ENCODE measurements at regions not wholly inside any gene's neighbourhood (a gene's known extent, or its start where the extent isn't known, plus 50 kb on each side); places are given as distances from the start of the nearest gene placed in this dataset.

GRCh38 chr11:134792677-134793076 is 380.6 kb upstream of the B3GAT1 start:
- Histone ChIP-seq H3K9me3 (ENCODE audit: control insufficient read depth, insufficient read depth, low read length) (no peaks in the 10 kb centered on the region), H3K4me1 (ENCODE audit: insufficient read depth, low read length) (no peaks in the 10 kb centered on the region), H3K9ac (ENCODE audit: low read depth, low read length) (no peak overlapping the region), H3K36me3 (ENCODE audit: insufficient read depth, low read length) (no peaks in the 10 kb centered on the region)

- Histone ChIP-seq H3K36me3 (ENCODE audit: insufficient read depth, low read length) (no peaks in the 10 kb centered on the region), H3K4me1 (ENCODE audit: insufficient read depth, low read length) (no peaks in the 10 kb centered on the region), H3K9me3 (ENCODE audit: control insufficient read depth, insufficient read depth, low read length) (no peaks in the 10 kb centered on the region), H3K9ac (ENCODE audit: low read depth, low read length) (no peak overlapping the region)
Observed at GRCh38 chr11:134792044-134792443, 380.0 kb upstream of the B3GAT1 start.

GRCh38 chr11:134791102-134791501 is 379.1 kb upstream of the B3GAT1 start:
- no peaks in the 10 kb centered on the region for H3K4me1 ChIP-seq (ENCODE audit: insufficient read depth, low read length)
- no peaks in the 10 kb centered on the region for H3K9me3 ChIP-seq (ENCODE audit: control insufficient read depth, insufficient read depth, low read length)
- H3K9ac ChIP-seq (ENCODE audit: low read depth, low read length) = no peak overlapping the region
- no peaks in the 10 kb centered on the region for H3K36me3 ChIP-seq (ENCODE audit: insufficient read depth, low read length)

GRCh38 chr11:134789104-134789503 is 377.1 kb upstream of the B3GAT1 start:
- Histone ChIP-seq H3K9ac (ENCODE audit: low read depth, low read length) (no peak overlapping the region), H3K9me3 (ENCODE audit: control insufficient read depth, insufficient read depth, low read length) (no peaks in the 10 kb centered on the region), H3K4me1 (ENCODE audit: insufficient read depth, low read length) (no peaks in the 10 kb centered on the region), H3K36me3 (ENCODE audit: insufficient read depth, low read length) (no peaks in the 10 kb centered on the region)

- no peaks in the 10 kb centered on the region for H3K4me1 ChIP-seq (ENCODE audit: insufficient read depth, low read length)
- H3K9me3 ChIP-seq (ENCODE audit: control insufficient read depth, insufficient read depth, low read length) = no peaks in the 10 kb centered on the region
- no peak overlapping the region for H3K9ac ChIP-seq (ENCODE audit: low read depth, low read length)
- no peaks in the 10 kb centered on the region for H3K36me3 ChIP-seq (ENCODE audit: insufficient read depth, low read length)
Observed at GRCh38 chr11:134786636-134787035, 374.6 kb upstream of the B3GAT1 start.

- no peaks in the 10 kb centered on the region for H3K9me3 ChIP-seq (ENCODE audit: control insufficient read depth, insufficient read depth, low read length)
- H3K36me3 ChIP-seq (ENCODE audit: insufficient read depth, low read length) = no peaks in the 10 kb centered on the region
- no peaks in the 10 kb centered on the region for H3K4me1 ChIP-seq (ENCODE audit: insufficient read depth, low read length)
- H3K9ac ChIP-seq (ENCODE audit: low read depth, low read length) = no peak overlapping the region
Observed at GRCh38 chr11:134785660-134786284, 373.7 kb upstream of the B3GAT1 start.

GRCh38 chr11:134785059-134785458 is 373.0 kb upstream of the B3GAT1 start:
- Histone ChIP-seq H3K9ac (ENCODE audit: low read depth, low read length) (no peak overlapping the region), H3K36me3 (ENCODE audit: insufficient read depth, low read length) (no peaks in the 10 kb centered on the region), H3K9me3 (ENCODE audit: control insufficient read depth, insufficient read depth, low read length) (no peaks in the 10 kb centered on the region), H3K4me1 (ENCODE audit: insufficient read depth, low read length) (no peaks in the 10 kb centered on the region)

GRCh38 chr11:134784568-134784967 is 372.5 kb upstream of the B3GAT1 start:
- H3K9ac ChIP-seq (ENCODE audit: low read depth, low read length) = no peak overlapping the region
- H3K36me3 ChIP-seq (ENCODE audit: insufficient read depth, low read length) = no peaks in the 10 kb centered on the region
- no peaks in the 10 kb centered on the region for H3K9me3 ChIP-seq (ENCODE audit: control insufficient read depth, insufficient read depth, low read length)
- no peaks in the 10 kb centered on the region for H3K4me1 ChIP-seq (ENCODE audit: insufficient read depth, low read length)

- no peaks in the 10 kb centered on the region for H3K9me3 ChIP-seq (ENCODE audit: control insufficient read depth, insufficient read depth, low read length)
- H3K4me1 ChIP-seq (ENCODE audit: insufficient read depth, low read length) = no peaks in the 10 kb centered on the region
- no peak overlapping the region for H3K9ac ChIP-seq (ENCODE audit: low read depth, low read length)
- H3K36me3 ChIP-seq (ENCODE audit: insufficient read depth, low read length) = no peaks in the 10 kb centered on the region
Observed at GRCh38 chr11:134784046-134784445, 372.0 kb upstream of the B3GAT1 start.

GRCh38 chr11:134783234-134783633 is 371.2 kb upstream of the B3GAT1 start:
- Histone ChIP-seq H3K9me3 (ENCODE audit: control insufficient read depth, insufficient read depth, low read length) (no peaks in the 10 kb centered on the region), H3K4me1 (ENCODE audit: insufficient read depth, low read length) (no peaks in the 10 kb centered on the region), H3K9ac (ENCODE audit: low read depth, low read length) (no peak overlapping the region), H3K36me3 (ENCODE audit: insufficient read depth, low read length) (no peaks in the 10 kb centered on the region)

GRCh38 chr11:134781380-134781866 is 369.4 kb upstream of the B3GAT1 start:
- H3K36me3 ChIP-seq (ENCODE audit: insufficient read depth, low read length) = no peaks in the 10 kb centered on the region
- no peaks in the 10 kb centered on the region for H3K9me3 ChIP-seq (ENCODE audit: control insufficient read depth, insufficient read depth, low read length)
- H3K4me1 ChIP-seq (ENCODE audit: insufficient read depth, low read length) = no peaks in the 10 kb centered on the region
- no peak overlapping the region for H3K9ac ChIP-seq (ENCODE audit: low read depth, low read length)

- Histone ChIP-seq H3K9me3 (ENCODE audit: control insufficient read depth, insufficient read depth, low read length) (no peaks in the 10 kb centered on the region), H3K9ac (ENCODE audit: low read depth, low read length) (no peak overlapping the region), H3K4me1 (ENCODE audit: insufficient read depth, low read length) (no peaks in the 10 kb centered on the region), H3K36me3 (ENCODE audit: insufficient read depth, low read length) (no peaks in the 10 kb centered on the region)
Observed at GRCh38 chr11:134780486-134781147, 368.6 kb upstream of the B3GAT1 start.

- no peaks in the 10 kb centered on the region for H3K4me1 ChIP-seq (ENCODE audit: insufficient read depth, low read length)
- H3K36me3 ChIP-seq (ENCODE audit: insufficient read depth, low read length) = no peaks in the 10 kb centered on the region
- H3K9ac ChIP-seq (ENCODE audit: low read depth, low read length) = no peak overlapping the region
- H3K9me3 ChIP-seq (ENCODE audit: control insufficient read depth, insufficient read depth, low read length) = no peaks in the 10 kb centered on the region
Observed at GRCh38 chr11:134779179-134779578, 367.1 kb upstream of the B3GAT1 start.

GRCh38 chr11:134768463-134768862 is 356.4 kb upstream of the B3GAT1 start:
- Histone ChIP-seq H3K9ac (ENCODE audit: low read depth, low read length) (no peak overlapping the region), H3K36me3 (ENCODE audit: insufficient read depth, low read length) (no peaks in the 10 kb centered on the region), H3K9me3 (ENCODE audit: control insufficient read depth, insufficient read depth, low read length) (no peaks in the 10 kb centered on the region; the same call in 1 of the 2 replicates), H3K4me1 (ENCODE audit: insufficient read depth, low read length) (no peaks in the 10 kb centered on the region)

GRCh38 chr11:134765565-134765964 is 353.5 kb upstream of the B3GAT1 start:
- H3K9me3 ChIP-seq (ENCODE audit: control insufficient read depth, insufficient read depth, low read length) = no peaks in the 10 kb centered on the region
- H3K4me1 ChIP-seq (ENCODE audit: insufficient read depth, low read length) = no peaks in the 10 kb centered on the region; the same call in 1 of the 2 replicates
- no peak overlapping the region for H3K9ac ChIP-seq (ENCODE audit: low read depth, low read length)
- no peaks in the 10 kb centered on the region for H3K36me3 ChIP-seq (ENCODE audit: insufficient read depth, low read length)

Measured in ES-I3 (cell line).